ENCODE measurements at regions not wholly inside any gene's neighbourhood (a gene's known extent, or its start where the extent isn't known, plus 50 kb on each side); places are given as distances from the start of the nearest gene placed in this dataset.

- no peak for TF ChIP-seq EZH2 (IDR thresholded peaks at IDR 0.05)
- no peak for TF ChIP-seq CTCF (IDR thresholded peaks at IDR 0.05)
- no peak for TF ChIP-seq EZH2phosphoT487 (IDR thresholded peaks at IDR 0.05)
These were observed 105.2 kb upstream of the EIF5 start for GRCh38 chr14:103228866-103229265.
